Ishikawa (cell line): ENCODE measurements at regions not wholly inside any gene's neighbourhood (a gene's known extent, or its start where the extent isn't known, plus 50 kb on each side); places are given as distances from the start of the nearest gene placed in this dataset.

ENCODE experiments used
- CEBPB ChIP-seq: IDR thresholded peaks from 2 replicates; pipeline ENCODE4 v1.6.1; 2012
- EGR1 ChIP-seq: IDR thresholded peaks from 2 replicates; pipeline ENCODE4 v1.6.1; 2012
- EP300 ChIP-seq: IDR thresholded peaks from 2 replicates; pipeline ENCODE4 v1.6.1; 2012; ENCODE audit warnings: borderline replicate concordance
- MAX ChIP-seq: IDR thresholded peaks from 2 replicates; pipeline ENCODE4 v1.6.1; 2012
- NFIC ChIP-seq: IDR thresholded peaks from 2 replicates; pipeline ENCODE4 v1.6.1; 2012
- RAD21 ChIP-seq: IDR thresholded peaks from 2 replicates; pipeline ENCODE4 v1.6.1; 2012; ENCODE audit warnings: low read depth
- TAF1 ChIP-seq: IDR thresholded peaks from 2 replicates; pipeline ENCODE4 v1.6.1; 2012; ENCODE audit warnings: low read depth, mild to moderate bottlenecking
- TCF12 ChIP-seq: IDR thresholded peaks from 2 replicates; pipeline ENCODE4 v1.6.1; 2012; ENCODE audit warnings: low read depth
- TEAD4 ChIP-seq: IDR thresholded peaks from 2 replicates; pipeline ENCODE4 v1.6.1; 2012
- YY1 ChIP-seq: IDR thresholded peaks from 2 replicates; pipeline ENCODE4 v1.6.1; 2012; ENCODE audit warnings: low read depth
- ZBTB7A ChIP-seq: IDR thresholded peaks from 2 replicates; pipeline ENCODE4 v1.6.1; 2012; ENCODE audit warnings: low read depth
- TF ChIP-seq, protein P1 (sequence below): IDR thresholded peaks from 2 replicates; pipeline ENCODE4 v1.6.1; 2012; ENCODE audit warnings: low read depth, mild to moderate bottlenecking

- TF ChIP-seq EP300 (no peak), ZBTB7A (no peak), EGR1 (no peak), TEAD4 (no peak), TAF1 (no peak), MAX (no peak), TCF12 (no peak), NFIC (no peak), RAD21 (no peak), CEBPB (no peak), YY1 (no peak)
- TF ChIP-seq, protein P1, sequence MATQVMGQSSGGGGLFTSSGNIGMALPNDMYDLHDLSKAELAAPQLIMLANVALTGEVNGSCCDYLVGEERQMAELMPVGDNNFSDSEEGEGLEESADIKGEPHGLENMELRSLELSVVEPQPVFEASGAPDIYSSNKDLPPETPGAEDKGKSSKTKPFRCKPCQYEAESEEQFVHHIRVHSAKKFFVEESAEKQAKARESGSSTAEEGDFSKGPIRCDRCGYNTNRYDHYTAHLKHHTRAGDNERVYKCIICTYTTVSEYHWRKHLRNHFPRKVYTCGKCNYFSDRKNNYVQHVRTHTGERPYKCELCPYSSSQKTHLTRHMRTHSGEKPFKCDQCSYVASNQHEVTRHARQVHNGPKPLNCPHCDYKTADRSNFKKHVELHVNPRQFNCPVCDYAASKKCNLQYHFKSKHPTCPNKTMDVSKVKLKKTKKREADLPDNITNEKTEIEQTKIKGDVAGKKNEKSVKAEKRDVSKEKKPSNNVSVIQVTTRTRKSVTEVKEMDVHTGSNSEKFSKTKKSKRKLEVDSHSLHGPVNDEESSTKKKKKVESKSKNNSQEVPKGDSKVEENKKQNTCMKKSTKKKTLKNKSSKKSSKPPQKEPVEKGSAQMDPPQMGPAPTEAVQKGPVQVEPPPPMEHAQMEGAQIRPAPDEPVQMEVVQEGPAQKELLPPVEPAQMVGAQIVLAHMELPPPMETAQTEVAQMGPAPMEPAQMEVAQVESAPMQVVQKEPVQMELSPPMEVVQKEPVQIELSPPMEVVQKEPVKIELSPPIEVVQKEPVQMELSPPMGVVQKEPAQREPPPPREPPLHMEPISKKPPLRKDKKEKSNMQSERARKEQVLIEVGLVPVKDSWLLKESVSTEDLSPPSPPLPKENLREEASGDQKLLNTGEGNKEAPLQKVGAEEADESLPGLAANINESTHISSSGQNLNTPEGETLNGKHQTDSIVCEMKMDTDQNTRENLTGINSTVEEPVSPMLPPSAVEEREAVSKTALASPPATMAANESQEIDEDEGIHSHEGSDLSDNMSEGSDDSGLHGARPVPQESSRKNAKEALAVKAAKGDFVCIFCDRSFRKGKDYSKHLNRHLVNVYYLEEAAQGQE = no peak
Measured at GRCh38 chr5:118723021-118723338, 265.4 kb downstream of the DTWD2 start.
